ENCODE measurements at regions not wholly inside any gene's neighbourhood (a gene's known extent, or its start where the extent isn't known, plus 50 kb on each side); places are given as distances from the start of the nearest gene placed in this dataset.

- CTCF ChIA-PET: no interaction called here
- POLR2A ChIA-PET: no interaction called here
- no peak for DNase-seq (ENCODE audit: low read depth, low spot score)
These were observed 118.5 kb upstream of the CDH4 start for GRCh38 chr20:61133611-61134010.

GRCh38 chr20:61134296-61135030 is 117.6 kb upstream of the CDH4 start:
- Histone ChIP-seq H3K4me3 (ENCODE audit: low read depth, low read length) (no peak overlapping the region), H3K9me3 (ENCODE audit: control insufficient read depth, insufficient read depth, low read length) (no peaks in the 10 kb centered on the region), H3K27ac (ENCODE audit: low read depth, low read length) (no peak overlapping the region), H3K27me3 (ENCODE audit: control insufficient read depth, insufficient read depth, low read length) (peaks cover 27% of the 10 kb centered on the region)
- no peak for DNase-seq (ENCODE audit: low read depth, low spot score)
- no peak for TF ChIP-seq CTCF (IDR thresholded peaks at IDR 0.05; ENCODE audit: low read depth, low read length)
- ChIA-PET POLR2A (no interaction called here), CTCF (no interaction called here)

More at GRCh38 chr20:61133611-61134010, 118.5 kb upstream of the CDH4 start:
- no peak overlapping the region for H3K27ac ChIP-seq (ENCODE audit: low read depth, low read length)
- H3K9me3 ChIP-seq (ENCODE audit: control insufficient read depth, insufficient read depth, low read length): no peaks in the 10 kb centered on the region; the same call in 1 of the 2 replicates
- no peak overlapping the region for H3K4me3 ChIP-seq (ENCODE audit: low read depth, low read length)
- TF ChIP-seq CTCF (IDR thresholded peaks at IDR 0.05; ENCODE audit: low read depth, low read length): no peak
- H3K27me3 ChIP-seq (ENCODE audit: control insufficient read depth, insufficient read depth, low read length): peaks cover 22% of the 10 kb centered on the region

GRCh38 chr20:61135266-61135665 is 116.8 kb upstream of the CDH4 start:
- no peak for DNase-seq (ENCODE audit: low read depth, low spot score)
- TF ChIP-seq CTCF (IDR thresholded peaks at IDR 0.05; ENCODE audit: low read depth, low read length): no peak

GRCh38 chr20:61135968-61136367 is 116.1 kb upstream of the CDH4 start:
- ChIA-PET CTCF (no interaction called here), POLR2A (no interaction called here)
- H3K27ac ChIP-seq (ENCODE audit: low read depth, low read length): no peak overlapping the region
- no peak overlapping the region for H3K4me3 ChIP-seq (ENCODE audit: low read depth, low read length)
- H3K27me3 ChIP-seq (ENCODE audit: control insufficient read depth, insufficient read depth, low read length): peaks cover 36% of the 10 kb centered on the region
- no peak for DNase-seq (ENCODE audit: low read depth, low spot score)
- TF ChIP-seq CTCF (IDR thresholded peaks at IDR 0.05; ENCODE audit: low read depth, low read length): no peak
- no peaks in the 10 kb centered on the region for H3K9me3 ChIP-seq (ENCODE audit: control insufficient read depth, insufficient read depth, low read length)

More at GRCh38 chr20:61135266-61135665, 116.8 kb upstream of the CDH4 start:
- no peak overlapping the region for H3K27ac ChIP-seq (ENCODE audit: low read depth, low read length)
- POLR2A ChIA-PET: no interaction called here
- H3K9me3 ChIP-seq (ENCODE audit: control insufficient read depth, insufficient read depth, low read length): no peaks in the 10 kb centered on the region
- CTCF ChIA-PET: no interaction called here
- H3K27me3 ChIP-seq (ENCODE audit: control insufficient read depth, insufficient read depth, low read length): peaks cover 33% of the 10 kb centered on the region
- H3K4me3 ChIP-seq (ENCODE audit: low read depth, low read length): no peak overlapping the region

- peaks cover 36% of the 10 kb centered on the region for H3K27me3 ChIP-seq (ENCODE audit: control insufficient read depth, insufficient read depth, low read length)
- CTCF ChIA-PET: interaction anchor here (1.0 to 1.6 kb wide), 2 partner anchors 90 to 927 kb away, joined by 5 read pairs; no protein-coding TSS in a partner anchor
These were observed 113.5 kb upstream of the CDH4 start for GRCh38 chr20:61138566-61138965.

More at GRCh38 chr20:61138566-61138965, 113.5 kb upstream of the CDH4 start:
- no peaks in the 10 kb centered on the region for H3K9me3 ChIP-seq (ENCODE audit: control insufficient read depth, insufficient read depth, low read length)
- no peak overlapping the region for H3K27ac ChIP-seq (ENCODE audit: low read depth, low read length)
- H3K4me3 ChIP-seq (ENCODE audit: low read depth, low read length): no peak overlapping the region
- POLR2A ChIA-PET: interaction anchor here (0.6 kb wide), 1 partner anchor 12 kb away, joined by 3 read pairs; no protein-coding TSS in a partner anchor
- TF ChIP-seq CTCF (IDR thresholded peaks at IDR 0.05; ENCODE audit: low read depth, low read length): no peak
- no peak for DNase-seq (ENCODE audit: low read depth, low spot score)

All from AG04450 (cell line).